GM23248 (cell line): ENCODE measurements at regions not wholly inside any gene's neighbourhood (a gene's known extent, or its start where the extent isn't known, plus 50 kb on each side); places are given as distances from the start of the nearest gene placed in this dataset.

Experiments used
- DNase-seq: peaks from one replicate; pipeline ENCODE4 v3.0.0-alpha.2; 2015
- H2AFZ ChIP-seq: fragments of 200-600 bp; sonication (generic); 2 replicates; pipeline ENCODE4 v1.6.1; 2016; ENCODE audit warnings: antibody characterized with exemption
- H3F3A ChIP-seq: fragments of 200-600 bp; sonication (generic); 2 replicates; pipeline ENCODE4 v1.6.1; 2016; ENCODE audit warnings: mild to moderate bottlenecking, antibody characterized with exemption, mixed run types; ENCODE audit not compliant: insufficient read depth
- H3K27ac ChIP-seq: fragments of 200-600 bp; sonication (generic); 2 replicates; pipeline ENCODE4 v1.5.1; 2016; ENCODE audit warnings: mild to moderate bottlenecking
- H3K27me3 ChIP-seq: fragments of 200-600 bp; sonication (generic); replicated peaks from 2 replicates; pipeline ENCODE4 v1.6.1; 2016; ENCODE audit warnings: mild to moderate bottlenecking; ENCODE audit not compliant: insufficient read depth
- H3K36me3 ChIP-seq: fragments of 200-600 bp; sonication (generic); 2 replicates; pipeline ENCODE4 v1.6.1; 2016; ENCODE audit warnings: low read depth, mild to moderate bottlenecking
- H3K4me1 ChIP-seq: fragments of 200-600 bp; sonication (generic); 2 replicates; pipeline ENCODE4 v1.6.1; 2016; ENCODE audit warnings: mild to moderate bottlenecking; ENCODE audit not compliant: insufficient read depth
- H3K4me2 ChIP-seq: fragments of 200-600 bp; sonication (generic); one replicate; pipeline ENCODE4 v1.6.1; 2016; ENCODE audit warnings: mild to moderate bottlenecking; ENCODE audit not compliant: unreplicated experiment
- H3K4me3 ChIP-seq: fragments of 200-600 bp; sonication (generic); 2 replicates; pipeline ENCODE4 v1.5.1; 2016; ENCODE audit warnings: mild to moderate bottlenecking
- H3K79me2 ChIP-seq: fragments of 200-600 bp; sonication (generic); 2 replicates; pipeline ENCODE4 v1.6.1; 2016; ENCODE audit warnings: mild to moderate bottlenecking; ENCODE audit not compliant: insufficient read depth
- H3K9ac ChIP-seq: fragments of 200-600 bp; sonication (generic); 2 replicates; pipeline ENCODE4 v1.6.1; 2016; ENCODE audit warnings: mild to moderate bottlenecking
- H3K9me2 ChIP-seq: fragments of 200-600 bp; sonication (generic); 2 replicates; pipeline ENCODE4 v1.6.1; 2016; ENCODE audit warnings: mixed run types, mild to moderate bottlenecking, moderate library complexity; ENCODE audit not compliant: insufficient read depth
- H3K9me3 ChIP-seq: fragments of 200-600 bp; sonication (generic); one replicate; pipeline ENCODE4 v1.6.1; 2017; ENCODE audit warnings: low read depth
- H4K20me1 ChIP-seq: fragments of 200-600 bp; sonication (generic); 2 replicates; pipeline ENCODE4 v1.6.0; 2016; ENCODE audit not compliant: insufficient read depth
- EZH2 ChIP-seq: fragments of 200-600 bp; sonication (generic); IDR thresholded peaks from 2 replicates; pipeline ENCODE4 v1.6.1; 2018; ENCODE audit warnings: antibody characterized with exemption, mild to moderate bottlenecking; ENCODE audit not compliant: insufficient read depth, poor library complexity, severe bottlenecking
- EZH2phosphoT487 ChIP-seq: fragments of 200-600 bp; sonication (generic); IDR thresholded peaks from 2 replicates; pipeline ENCODE4 v1.6.1; 2018; ENCODE audit warnings: antibody characterized with exemption, moderate library complexity, mild to moderate bottlenecking, low read depth; ENCODE audit not compliant: insufficient read depth
- WGBS, 2 experiments: methylation state at CpG; one replicate each; pipeline ENCODE4 v1.1.6; 2015 to 2017; ENCODE audit warnings: low lambda C conversion rate in 2 of 2, low coverage in 1 of 2; ENCODE audit errors: missing lambda C conversion rate in 2 of 2; 5-methylcytosine and 5-hydroxymethylcytosine counted together
- in situ Hi-C: fragments of 300-500 bp; cut with MboI; formaldehyde crosslinking; loops from 2 replicates; pipeline ENCODE4 v1.15.0; 2020

DNA sequence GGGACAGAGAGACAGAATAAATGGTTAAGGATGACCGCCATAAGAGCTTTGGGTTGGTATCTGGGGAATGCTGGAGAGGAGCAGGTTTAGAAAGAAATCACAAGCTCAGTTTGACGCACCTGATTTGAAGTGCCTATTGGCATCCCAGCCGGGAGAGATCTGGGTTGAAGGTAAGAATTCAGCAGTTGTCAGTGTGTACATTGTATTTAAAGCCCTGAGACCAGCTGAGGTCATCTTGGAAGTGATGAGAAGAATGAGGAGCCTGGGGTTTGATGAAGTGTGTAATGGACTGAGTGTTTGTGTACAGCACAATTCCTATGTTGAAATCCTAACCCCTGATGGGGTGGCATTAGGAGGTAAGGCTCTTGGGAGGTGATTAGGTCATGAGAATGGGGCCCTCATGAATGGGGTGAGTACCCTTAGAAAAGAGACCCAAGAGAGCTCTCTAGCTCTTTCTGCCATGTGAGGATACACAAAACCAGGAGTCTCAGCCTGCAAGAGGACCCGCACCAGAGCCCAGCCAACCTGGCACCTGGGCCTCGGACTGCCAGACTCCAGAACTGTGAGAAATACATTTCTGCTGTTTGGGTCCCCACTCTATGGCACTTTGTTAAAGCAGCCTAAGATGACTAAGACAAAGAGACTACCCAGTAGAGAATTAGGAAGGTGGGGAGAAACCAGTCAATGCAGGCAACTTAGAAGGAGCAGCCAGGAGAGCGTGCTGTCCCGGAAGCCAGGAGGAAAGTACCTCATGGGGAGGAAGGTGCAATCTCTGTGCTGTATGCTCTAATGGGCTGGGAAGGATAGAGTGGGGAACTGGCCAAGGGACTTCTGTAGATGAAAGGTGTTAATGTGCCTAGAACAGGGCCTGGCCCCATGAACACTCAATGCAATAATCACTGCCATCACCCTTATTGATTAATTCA is 133.7 kb upstream of the SLC24A3 start:
- H3K27me3 ChIP-seq: no peaks in the 10 kb centered on the region
- no peaks in the 10 kb centered on the region for H4K20me1 ChIP-seq
- H3K9me3 ChIP-seq: no peaks in the 10 kb centered on the region
- DNase-seq: no peak
- no peaks in the 10 kb centered on the region for H3K79me2 ChIP-seq
- in situ Hi-C loops: no loop called here
- no peaks in the 10 kb centered on the region for H3K9me2 ChIP-seq
- H3K4me1 ChIP-seq: no peaks in the 10 kb centered on the region
- H3K9ac ChIP-seq: no peak overlapping the region
- H3K4me2 ChIP-seq: no peak overlapping the region
- TF ChIP-seq EZH2: no peak
- no peak for TF ChIP-seq EZH2phosphoT487
- WGBS, 2 experiments: 58 to 71% methylated on average over 7 of the region's 7 CpGs
- H3K36me3 ChIP-seq: no peaks in the 10 kb centered on the region
- no peak overlapping the region for H2AFZ ChIP-seq
- no peak overlapping the region for H3K27ac ChIP-seq
- no peaks in the 10 kb centered on the region for H3F3A ChIP-seq
- H3K4me3 ChIP-seq: no peak overlapping the region

DNA sequence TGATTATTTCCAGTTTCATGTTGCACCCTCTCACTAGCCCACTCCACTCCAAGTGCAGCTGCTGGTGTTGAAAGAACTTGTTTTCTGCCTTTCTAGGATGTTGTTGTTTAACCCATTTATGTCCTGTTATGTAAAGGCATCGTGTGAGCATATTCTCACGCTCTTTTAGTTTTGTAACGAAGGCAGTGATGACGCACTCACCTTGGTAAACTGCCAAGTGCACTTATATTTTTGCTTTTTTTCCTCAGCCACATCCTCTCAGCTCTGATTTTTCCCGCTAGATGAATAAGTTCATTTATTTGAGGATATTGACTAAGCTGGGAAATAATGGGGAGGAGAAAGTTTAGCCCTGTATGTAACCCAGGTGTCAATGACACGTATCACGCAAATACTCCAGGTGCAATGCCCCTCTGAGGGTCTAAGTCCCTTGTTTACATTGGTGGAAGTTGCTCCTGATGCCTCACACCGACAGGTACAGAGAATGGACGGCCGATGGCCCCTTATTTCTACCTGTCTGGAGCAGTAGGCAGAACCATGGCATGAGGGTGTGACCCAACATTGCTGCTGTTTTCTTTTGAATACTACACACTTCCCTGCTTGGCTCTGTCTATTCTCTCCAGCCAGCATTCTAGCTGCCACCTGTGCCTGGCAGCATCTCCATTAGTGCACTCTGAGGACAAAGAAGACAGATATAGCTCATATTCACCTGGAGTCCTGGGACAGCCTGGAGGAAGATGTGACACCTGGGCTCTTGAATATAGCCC is 132.7 kb upstream of the SLC24A3 start:
- TF ChIP-seq EZH2phosphoT487 (no peak), EZH2 (no peak)
- 51 to 53% methylated on average over 10 of the region's 10 CpGs for WGBS, 2 experiments
- DNase-seq: peak; percentile 4

DNA sequence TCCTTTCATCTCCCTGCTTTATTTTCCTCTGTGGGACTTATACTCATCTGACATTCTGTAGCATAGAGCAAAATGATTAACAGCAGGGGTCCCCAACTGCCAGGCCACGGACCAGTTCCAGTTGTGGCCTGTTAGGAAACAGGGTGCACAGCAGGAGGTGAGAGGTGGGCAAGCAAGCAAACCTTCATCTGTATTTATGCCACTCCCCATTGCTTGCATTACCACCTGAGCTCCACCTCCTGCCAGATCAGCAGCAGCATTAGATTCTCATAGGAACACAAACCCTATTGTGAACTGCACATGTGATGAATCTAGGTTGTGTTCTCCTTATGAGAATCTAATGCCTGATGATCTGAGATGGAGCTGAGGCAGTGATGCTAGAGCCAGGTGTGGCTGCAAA is 130.5 kb upstream of the SLC24A3 start:
- Histone ChIP-seq H3K27me3 (no peaks in the 10 kb centered on the region), H2AFZ (no peak overlapping the region), H3K9me3 (no peaks in the 10 kb centered on the region), H3K79me2 (no peaks in the 10 kb centered on the region), H3F3A (no peaks in the 10 kb centered on the region), H3K9me2 (no peaks in the 10 kb centered on the region), H3K36me3 (no peaks in the 10 kb centered on the region), H3K4me1 (no peaks in the 10 kb centered on the region), H3K4me2 (no peak overlapping the region), H4K20me1 (no peaks in the 10 kb centered on the region), H3K27ac (no peak overlapping the region), H3K4me3 (no peak overlapping the region), H3K9ac (no peak overlapping the region)
- no peak for TF ChIP-seq EZH2phosphoT487
- no peak for TF ChIP-seq EZH2
- in situ Hi-C loops: no loop called here
- DNase-seq: no peak
- 0 to 16% methylated on average over 1 of the region's 1 CpG for WGBS, 2 experiments

More for the DNA sequence above, 132.7 kb upstream of the SLC24A3 start:
- no peak overlapping the region for H3K4me2 ChIP-seq
- no peaks in the 10 kb centered on the region for H3K9me2 ChIP-seq
- H3K36me3 ChIP-seq: no peaks in the 10 kb centered on the region
- H3K27me3 ChIP-seq: no peaks in the 10 kb centered on the region
- H3F3A ChIP-seq: no peaks in the 10 kb centered on the region
- no peak overlapping the region for H3K9ac ChIP-seq
- no peaks in the 10 kb centered on the region for H4K20me1 ChIP-seq
- no peaks in the 10 kb centered on the region for H3K4me1 ChIP-seq
- H3K27ac ChIP-seq: no peak overlapping the region
- no peak overlapping the region for H2AFZ ChIP-seq
- H3K79me2 ChIP-seq: no peaks in the 10 kb centered on the region
- in situ Hi-C loops: no loop called here
- no peaks in the 10 kb centered on the region for H3K9me3 ChIP-seq
- no peak overlapping the region for H3K4me3 ChIP-seq

DNA sequence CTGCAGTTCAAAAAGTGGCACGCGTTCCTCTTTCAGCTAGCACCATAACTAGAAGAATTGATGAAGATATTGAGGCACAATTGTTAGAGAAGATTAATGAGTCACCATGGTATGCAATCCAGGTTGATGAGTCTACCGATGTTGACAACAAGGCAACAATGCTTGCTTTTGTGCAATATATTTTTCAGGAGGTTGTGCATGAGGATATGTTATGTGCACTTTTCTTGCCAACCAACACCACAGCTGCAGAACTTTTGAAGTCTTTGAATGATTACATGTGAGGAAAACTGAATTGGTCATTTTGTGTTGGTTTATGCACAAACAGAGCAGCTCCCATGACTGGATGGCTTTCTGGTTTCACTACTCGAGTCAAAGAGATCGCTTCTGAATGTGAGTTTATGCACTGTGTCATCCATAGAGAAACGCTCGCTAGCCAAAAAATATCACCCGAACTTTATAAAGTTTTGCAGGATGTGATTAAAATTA is 129.3 kb upstream of the SLC24A3 start:
- Histone ChIP-seq H3K4me2 (no peak overlapping the region), H3F3A (no peaks in the 10 kb centered on the region), H3K27ac (no peak overlapping the region), H3K9me2 (no peaks in the 10 kb centered on the region), H3K27me3 (no peaks in the 10 kb centered on the region), H2AFZ (no peak overlapping the region), H3K79me2 (no peaks in the 10 kb centered on the region), H4K20me1 (no peaks in the 10 kb centered on the region), H3K4me3 (no peak overlapping the region), H3K9me3 (no peaks in the 10 kb centered on the region), H3K9ac (no peak overlapping the region), H3K4me1 (no peaks in the 10 kb centered on the region), H3K36me3 (no peaks in the 10 kb centered on the region)
- no peak for TF ChIP-seq EZH2phosphoT487
- no peak for TF ChIP-seq EZH2
- 56 to 59% methylated on average over 8 of the region's 8 CpGs for WGBS, 2 experiments
- in situ Hi-C loops: no loop called here
- no peak for DNase-seq
